Stomach (tissue), 4 donors: ENCODE measurements at regions not wholly inside any gene's neighbourhood (a gene's known extent, or its start where the extent isn't known, plus 50 kb on each side); places are given as distances from the start of the nearest gene placed in this dataset.

Experiments
- CTCF ChIP-seq, 7 experiments: fragments of 450-650 bp in 4 of 7; fragments of 200-600 bp in 3 of 7; sonication (generic) in 3 of 7; IDR thresholded peaks; one replicate each; pipeline ENCODE4 v1.5.1; 2016 to 2019; ENCODE audit warnings: antibody characterized with exemption in 7 of 7, control low read depth in 2 of 7, mild to moderate bottlenecking in 1 of 7
- EP300 ChIP-seq: sonication (generic); formaldehyde crosslinking; IDR thresholded peaks from one replicate; pipeline ENCODE4 v1.6.1; 2017; ENCODE audit warnings: antibody characterized with exemption
- POLR2A ChIP-seq, 4 donors: fragments of 450-650 bp; IDR thresholded peaks; one replicate each; pipeline ENCODE4 v1.6.1; 2016; ENCODE audit warnings: antibody characterized with exemption in 4 of 4, control low read depth in 2 of 4, mild to moderate bottlenecking in 1 of 4, moderate library complexity in 1 of 4

- no peak for TF ChIP-seq POLR2A (IDR thresholded peaks at IDR 0.05)
- TF ChIP-seq CTCF (IDR thresholded peaks at IDR 0.05), result no peak
- no peak for TF ChIP-seq EP300
Measured at GRCh38 chr5:91840412-91840811, 457.3 kb upstream of the ARRDC3 start.
